Fibroblast of pulmonary artery (primary cell): ENCODE measurements at regions not wholly inside any gene's neighbourhood (a gene's known extent, or its start where the extent isn't known, plus 50 kb on each side); places are given as distances from the start of the nearest gene placed in this dataset.

Experiments
- DNase-seq: peaks from one replicate; pipeline ENCODE4 v3.0.0-alpha.2; 2010; ENCODE audit warnings: low read depth
- H3K4me3 ChIP-seq: replicated peaks from 2 replicates; pipeline ENCODE4 v1.5.1; 2011; ENCODE audit warnings: low read depth, mild to moderate bottlenecking, control low read depth, low read length, moderate library complexity
- TF ChIP-seq, protein P1 (sequence below): IDR thresholded peaks from 2 replicates; pipeline ENCODE4 v1.5.1; 2011; ENCODE audit warnings: mild to moderate bottlenecking, control low read depth, low read length, inconsistent platforms; ENCODE audit errors: missing control alignments

DNA sequence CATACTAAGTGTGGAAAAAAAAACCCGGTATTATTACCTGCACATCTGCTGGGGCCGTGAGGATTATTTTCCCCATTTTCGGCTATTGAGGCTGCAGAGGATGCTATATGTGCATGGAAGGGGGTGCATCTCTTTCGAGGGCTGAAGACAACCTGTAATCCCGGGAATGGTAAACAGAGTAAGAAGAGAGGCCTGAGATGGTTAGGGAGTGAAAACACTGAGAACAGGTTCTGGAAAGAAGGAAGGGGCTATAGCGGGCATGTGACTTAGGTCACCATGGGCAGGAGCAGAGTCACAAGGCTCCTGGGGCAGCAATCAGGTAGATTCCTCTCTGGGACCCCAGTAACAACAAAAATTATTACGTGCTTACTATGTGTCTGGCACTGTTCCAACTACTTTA, 299.1 kb downstream of the RRAGC start:
- no peak overlapping the region for H3K4me3 ChIP-seq
- TF ChIP-seq, protein P1, sequence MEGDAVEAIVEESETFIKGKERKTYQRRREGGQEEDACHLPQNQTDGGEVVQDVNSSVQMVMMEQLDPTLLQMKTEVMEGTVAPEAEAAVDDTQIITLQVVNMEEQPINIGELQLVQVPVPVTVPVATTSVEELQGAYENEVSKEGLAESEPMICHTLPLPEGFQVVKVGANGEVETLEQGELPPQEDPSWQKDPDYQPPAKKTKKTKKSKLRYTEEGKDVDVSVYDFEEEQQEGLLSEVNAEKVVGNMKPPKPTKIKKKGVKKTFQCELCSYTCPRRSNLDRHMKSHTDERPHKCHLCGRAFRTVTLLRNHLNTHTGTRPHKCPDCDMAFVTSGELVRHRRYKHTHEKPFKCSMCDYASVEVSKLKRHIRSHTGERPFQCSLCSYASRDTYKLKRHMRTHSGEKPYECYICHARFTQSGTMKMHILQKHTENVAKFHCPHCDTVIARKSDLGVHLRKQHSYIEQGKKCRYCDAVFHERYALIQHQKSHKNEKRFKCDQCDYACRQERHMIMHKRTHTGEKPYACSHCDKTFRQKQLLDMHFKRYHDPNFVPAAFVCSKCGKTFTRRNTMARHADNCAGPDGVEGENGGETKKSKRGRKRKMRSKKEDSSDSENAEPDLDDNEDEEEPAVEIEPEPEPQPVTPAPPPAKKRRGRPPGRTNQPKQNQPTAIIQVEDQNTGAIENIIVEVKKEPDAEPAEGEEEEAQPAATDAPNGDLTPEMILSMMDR: no peak
- no peak for DNase-seq

DNA sequence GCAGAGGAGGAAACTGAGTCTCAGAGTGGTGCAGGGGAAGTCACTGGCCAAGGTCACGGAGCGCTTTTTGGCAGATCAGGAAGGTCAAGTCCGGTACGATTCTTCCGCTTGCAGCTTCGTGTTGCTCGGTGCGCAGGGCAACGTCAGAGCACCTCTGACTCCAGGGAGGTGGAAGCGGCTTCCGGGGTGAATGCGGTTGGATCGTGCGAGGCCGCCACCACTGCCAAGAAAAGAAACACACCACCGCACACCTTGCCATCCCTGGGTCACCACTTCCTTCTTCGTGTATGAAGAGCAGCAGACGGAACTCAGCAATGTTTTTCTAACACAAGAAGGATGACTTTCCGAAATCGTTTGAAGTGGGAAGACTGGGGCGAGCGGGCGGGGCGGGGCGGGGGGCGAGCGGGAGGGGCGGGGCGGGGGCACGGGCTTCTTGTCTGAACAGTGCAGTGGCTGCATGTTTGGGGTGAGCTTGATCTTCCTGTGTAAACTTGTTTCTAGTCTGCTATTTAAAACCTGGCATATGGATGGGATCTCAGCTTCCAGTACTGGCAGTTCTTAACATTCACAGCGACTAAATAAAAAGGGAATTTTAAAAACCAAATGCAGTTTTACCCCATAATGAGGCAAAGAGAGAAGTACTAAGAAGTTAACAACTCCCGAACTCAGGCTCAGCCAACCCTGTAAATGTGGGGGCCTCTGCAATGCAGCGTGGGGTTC, 300.0 kb downstream of the RRAGC start:
- no peak for DNase-seq
- TF ChIP-seq, protein P1: no peak
- H3K4me3 ChIP-seq: no peak overlapping the region

DNA sequence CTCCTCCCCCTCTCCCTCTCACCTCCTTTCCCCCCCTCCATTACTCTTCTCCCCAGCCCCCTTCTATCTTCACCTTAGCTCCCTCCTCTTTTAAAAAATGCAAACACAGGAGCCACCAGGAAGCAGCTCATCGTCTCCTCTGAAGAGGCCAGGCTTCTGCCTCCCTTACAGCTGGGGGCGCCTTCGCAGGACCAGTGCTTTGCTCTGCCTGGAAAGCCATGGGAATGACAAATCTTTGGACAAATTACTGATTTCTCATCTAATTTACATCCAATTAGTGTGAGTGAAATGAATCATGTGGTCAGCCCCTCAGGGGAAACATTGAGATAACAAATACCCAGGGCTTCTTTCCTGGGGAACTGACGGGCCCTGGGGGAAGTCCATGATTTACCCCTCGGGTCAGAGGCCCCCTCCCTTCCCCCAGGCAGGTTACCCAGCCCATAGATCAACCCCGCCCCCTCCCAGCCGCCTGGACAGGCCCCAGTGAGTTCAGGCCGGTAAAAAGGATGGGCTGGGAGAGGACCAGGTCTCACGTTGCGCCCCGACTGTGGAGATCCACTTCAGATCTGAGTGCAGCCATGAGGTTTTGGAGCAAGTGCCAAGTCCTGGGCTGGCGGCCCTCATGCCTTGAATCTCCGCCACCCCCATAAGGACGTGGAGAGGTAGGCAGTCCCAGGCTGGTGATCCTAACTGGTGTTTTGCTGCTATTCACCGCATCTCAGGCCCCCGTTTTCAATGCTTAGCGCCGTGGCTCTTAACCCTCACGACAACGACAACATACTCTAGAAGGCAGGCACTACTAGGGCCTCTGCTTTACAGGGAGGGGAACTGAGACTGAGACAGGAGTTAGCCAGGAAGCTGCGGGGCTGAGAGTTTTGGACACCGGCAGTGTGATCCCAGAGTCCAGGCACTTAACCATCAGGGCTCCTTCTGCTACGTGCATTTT, 300.8 kb downstream of the RRAGC start:
- no peak overlapping the region for H3K4me3 ChIP-seq
- TF ChIP-seq, protein P1: no peak
- no peak for DNase-seq

DNA sequence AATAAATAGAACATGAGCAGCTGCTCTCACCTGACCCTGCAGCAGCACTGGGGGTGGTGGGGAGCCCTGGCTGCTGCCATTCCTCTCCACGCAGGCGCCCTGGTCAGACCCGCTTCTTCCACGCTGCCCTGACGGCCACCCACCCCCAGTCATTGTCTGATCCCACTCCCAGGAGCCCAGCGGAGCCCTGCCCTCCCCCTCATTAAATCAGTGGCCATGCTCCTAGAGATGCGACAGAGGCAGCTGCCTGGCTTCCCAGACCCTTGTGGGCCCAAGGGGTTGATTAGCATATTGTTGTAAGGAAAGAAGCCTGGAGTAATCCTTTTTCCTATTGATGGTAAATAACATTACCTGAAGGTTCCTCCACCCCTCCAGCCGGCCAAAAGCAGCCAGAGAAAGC, 301.5 kb downstream of the RRAGC start:
- H3K4me3 ChIP-seq: no peak overlapping the region
- TF ChIP-seq, protein P1: no peak
- DNase-seq: no peak

DNA sequence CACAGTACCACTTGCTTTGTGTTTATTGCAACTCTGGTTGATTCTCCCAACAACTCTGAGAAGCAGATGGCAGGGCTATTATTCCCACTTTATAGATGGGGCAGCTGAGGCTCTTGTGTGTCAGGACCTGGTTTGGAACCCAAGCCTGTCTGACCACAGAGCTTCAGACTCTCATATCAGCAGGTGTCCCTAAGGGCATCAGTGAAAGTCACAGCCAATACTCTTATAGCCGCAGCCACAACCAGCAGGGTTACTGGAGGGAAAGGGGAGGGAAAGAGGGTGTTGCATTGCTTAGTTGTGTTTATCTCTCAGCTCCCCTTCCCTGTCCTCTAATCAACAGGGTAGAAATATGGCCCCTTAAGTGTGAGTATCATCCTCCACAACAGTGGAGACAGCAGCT, 304.0 kb downstream of the RRAGC start:
- no peak for DNase-seq
- no peak overlapping the region for H3K4me3 ChIP-seq
- TF ChIP-seq, protein P1: no peak

DNA sequence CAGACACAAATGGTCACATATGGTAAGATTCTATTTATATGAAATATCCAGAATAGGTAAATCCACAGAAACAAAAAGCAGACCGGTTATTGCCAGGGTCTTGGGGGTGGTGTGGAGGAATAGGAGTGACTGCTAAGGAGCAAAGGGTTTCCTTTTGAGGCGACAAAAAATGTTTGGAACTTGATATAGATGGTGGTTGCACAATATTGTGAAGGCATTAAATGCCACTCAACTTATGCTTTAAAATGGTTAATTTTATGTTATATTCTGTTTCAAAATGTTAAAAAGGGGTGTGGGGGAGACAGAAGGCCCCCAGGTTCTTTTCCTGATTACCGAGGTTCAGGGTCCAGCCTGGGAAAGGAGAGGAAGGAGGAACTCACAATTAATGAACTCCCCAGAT, 304.4 kb downstream of the RRAGC start:
- no peak for DNase-seq
- TF ChIP-seq, protein P1: no peak
- H3K4me3 ChIP-seq: no peak overlapping the region
